HepG2 (cell line): ENCODE measurements at regions not wholly inside any gene's neighbourhood (a gene's known extent, or its start where the extent isn't known, plus 50 kb on each side); places are given as distances from the start of the nearest gene placed in this dataset.

Experiments
- ATAC-seq: fragments of 200-7000 bp; cut with Tn5 transposase; 3 replicates; pipeline ENCODE4 v1.9.1; 2020; ENCODE audit warnings: mild to moderate bottlenecking, moderate library complexity
- BruUV-seq: library from RNA; stranded (reverse); fragments of 400-500 nt; replicated peaks from 2 replicates; lab custom pipeline; 2021; lab: Mats Ljungman, UMichigan
- CTCF ChIA-PET: fragments of 300-600 bp; formaldehyde crosslinking; extraction: SDS; loops from one replicate; lab custom pipeline; 2021; ENCODE audit warnings: low total read pairs, inconsistent platforms, low intra/inter-chr PET ratio; lab: Yijun Ruan, JAX
- POLR2A ChIA-PET: fragments of 350-600 bp; sonication (Branson Sonifier 250); formaldehyde crosslinking; loops from one replicate; lab custom pipeline; 2020; ENCODE audit warnings: antibody characterized with exemption, inconsistent platforms; lab: Yijun Ruan, JAX
- DNase-seq: peaks from one replicate; pipeline ENCODE4 v3.0.0-alpha.2; 2015; ENCODE audit warnings: low spot score
- FAIRE-seq: peaks from 3 replicates; lab custom pipeline; 2011; peaks lifted over from hg19 to GRCh38; lab: Jason Lieb, UNC
- H2AFZ ChIP-seq: one replicate; pipeline ENCODE4 v1.6.1; 2011; ENCODE audit warnings: low read length, inconsistent platforms
- H3K27ac ChIP-seq: fragments of 300-600 bp; 3 replicates; pipeline ENCODE4 v1.8.0; 2011; ENCODE audit warnings: mixed run types, mild to moderate bottlenecking, mixed read lengths, low read length, inconsistent platforms; ENCODE audit not compliant: insufficient read depth; ENCODE audit errors: extremely low read length
- H3K27me3 ChIP-seq, 2 experiments: fragments of 200-600 bp in 1 of 2; 2 replicates in 1 of 2; 3 replicates in 1 of 2; pipeline versions ENCODE4 v1.6.0 to v1.8.0; 2011; ENCODE audit warnings: low read length in 2 of 2, mild to moderate bottlenecking in 2 of 2, moderate library complexity in 2 of 2, inconsistent platforms in 1 of 2; ENCODE audit not compliant: insufficient read depth in 2 of 2, control insufficient read depth in 1 of 2
- H3K36me3 ChIP-seq, 2 experiments: fragments of 200-600 bp in 1 of 2; replicated peaks in 1 of 2; 2 replicates in 1 of 2; 3 replicates in 1 of 2; pipeline versions ENCODE4 v1.5.1 to v1.8.0; 2011; ENCODE audit warnings: low read length in 2 of 2, inconsistent platforms in 1 of 2; ENCODE audit not compliant: insufficient read depth in 2 of 2, control insufficient read depth in 1 of 2
- H3K4me1 ChIP-seq: 2 replicates; pipeline ENCODE4 v1.5.1; 2012; ENCODE audit warnings: low read length, inconsistent platforms; ENCODE audit not compliant: insufficient read depth
- H3K4me2 ChIP-seq: 2 replicates; pipeline ENCODE4 v1.6.0; 2011; ENCODE audit warnings: low read depth, low read length, inconsistent platforms
- H3K4me3 ChIP-seq, 3 experiments: fragments of 200-600 bp in 1 of 3; sonication (generic), shearing (Covaris generic) in 1 of 3; replicated peaks in 1 of 3; 2 replicates each; pipeline ENCODE4 v1.5.1; 2011 to 2016; ENCODE audit warnings: low read length in 3 of 3, inconsistent platforms in 2 of 3, low read depth in 2 of 3, mild to moderate bottlenecking in 2 of 3, control low read depth in 1 of 3, mixed read lengths in 1 of 3; ENCODE audit not compliant: insufficient read depth in 1 of 3
- H3K79me2 ChIP-seq: one replicate; pipeline ENCODE4 v1.6.1; 2011; ENCODE audit warnings: low read length, inconsistent platforms; ENCODE audit not compliant: insufficient read depth
- H3K9ac ChIP-seq: 2 replicates; pipeline ENCODE4 v1.6.0; 2011; ENCODE audit warnings: mild to moderate bottlenecking, low read depth, low read length, inconsistent platforms; ENCODE audit not compliant: insufficient read depth
- H3K9me3 ChIP-seq: 2 replicates; pipeline ENCODE4 v1.5.1; 2012; ENCODE audit warnings: mild to moderate bottlenecking, low read length
- H4K20me1 ChIP-seq: 2 replicates; pipeline ENCODE4 v1.6.0; 2011; ENCODE audit warnings: inconsistent platforms, mild to moderate bottlenecking, low read length, moderate library complexity; ENCODE audit not compliant: insufficient read depth
- CREB1 ChIP-seq, 2 experiments: fragments of 450-650 bp in 1 of 2; IDR thresholded peaks; 2 replicates each; pipeline ENCODE4 v1.6.1; 2016 to 2017; ENCODE audit warnings: control low read depth in 1 of 2, mild to moderate bottlenecking in 1 of 2, missing compliant biosample characterization in 1 of 2, missing genetic modification characterization in 1 of 2
- GATAD2A ChIP-seq: IDR thresholded peaks from 2 replicates; pipeline ENCODE4 v1.6.1; 2016
- NR2F6 ChIP-seq, 2 experiments: IDR thresholded peaks; 2 replicates each; pipeline ENCODE4 v1.6.1; 2016; ENCODE audit warnings: antibody characterized with exemption in 1 of 2, mild to moderate bottlenecking in 1 of 2
- SATB2 ChIP-seq: sonication (generic); formaldehyde crosslinking; IDR thresholded peaks from 2 replicates; pipeline ENCODE4 v1.5.0; 2020; ENCODE audit warnings: missing genetic modification reagents
- SPEN ChIP-seq: sonication (generic); formaldehyde crosslinking; IDR thresholded peaks from 2 replicates; pipeline ENCODE4 v1.5.1; 2020; ENCODE audit warnings: low read depth, mild to moderate bottlenecking, missing genetic modification reagents
- ZNF230 ChIP-seq: sonication (generic); formaldehyde crosslinking; IDR thresholded peaks from 2 replicates; pipeline ENCODE4 v1.4.0; 2020; ENCODE audit warnings: mild to moderate bottlenecking, missing genetic modification reagents
- ZNF629 ChIP-seq: sonication (generic); formaldehyde crosslinking; conservative IDR thresholded peaks from 2 replicates; pipeline ENCODE4 v1.5.0; 2020; ENCODE audit warnings: missing genetic modification reagents
- ZNF7 ChIP-seq: IDR thresholded peaks from 2 replicates; pipeline ENCODE4 v1.6.1; 2016; ENCODE audit warnings: missing biosample characterization, missing genetic modification reagents
- ZSCAN20 ChIP-seq: sonication (generic); formaldehyde crosslinking; IDR thresholded peaks from 2 replicates; pipeline ENCODE4 v1.4.0; 2020; ENCODE audit warnings: missing genetic modification reagents, mild to moderate bottlenecking, borderline replicate concordance
- WGBS: methylation state at CpG from one replicate; pipeline ENCODE4 v1.1.6; 2017; ENCODE audit warnings: low lambda C conversion rate; 5-methylcytosine and 5-hydroxymethylcytosine counted together
- in situ Hi-C: cut with HindIII; loops from 2 replicates; pipeline ENCODE4 v1.10.0; 2017; ENCODE audit warnings: low pct_unique_long_range_greater_than_20kb; ENCODE audit not compliant: extremely low pct_ligation_motif_present
- intact Hi-C: fragments of 100-400 bp; cut with micrococcal nuclease; formaldehyde crosslinking; loops from one replicate; pipeline ENCODE4 v1.10.0; 2022; ENCODE audit not compliant: unreplicated experiment
- TF ChIP-seq, protein P1 (sequence below): IDR thresholded peaks from 2 replicates; pipeline ENCODE4 v1.6.1; 2016; ENCODE audit warnings: missing biosample characterization, missing genetic modification reagents, low read depth
- TF ChIP-seq, protein P2 (sequence below): sonication (generic); formaldehyde crosslinking; IDR thresholded peaks from 2 replicates; pipeline ENCODE4 v1.4.0; 2020; ENCODE audit warnings: missing genetic modification reagents, borderline replicate concordance
- TF ChIP-seq, protein P3 (sequence below), 2 experiments: fragments of 450-650 bp in 1 of 2; sonication (generic) in 1 of 2; formaldehyde crosslinking; IDR thresholded peaks; 2 replicates each; pipeline versions ENCODE4 v1.5.0 to v1.8.0; 2020 to 2022; ENCODE audit warnings: mild to moderate bottlenecking in 1 of 2, missing genetic modification reagents in 1 of 2
- TF ChIP-seq, protein P4 (sequence below): sonication (generic); formaldehyde crosslinking; IDR thresholded peaks from 2 replicates; pipeline ENCODE4 v1.4.0; 2020; ENCODE audit warnings: missing genetic modification reagents
- TF ChIP-seq, protein P5 (sequence below): sonication (generic); formaldehyde crosslinking; conservative IDR thresholded peaks from 2 replicates; pipeline ENCODE4 v1.8.0; 2022; ENCODE audit warnings: low read depth, missing genetic modification reagents

DNA sequence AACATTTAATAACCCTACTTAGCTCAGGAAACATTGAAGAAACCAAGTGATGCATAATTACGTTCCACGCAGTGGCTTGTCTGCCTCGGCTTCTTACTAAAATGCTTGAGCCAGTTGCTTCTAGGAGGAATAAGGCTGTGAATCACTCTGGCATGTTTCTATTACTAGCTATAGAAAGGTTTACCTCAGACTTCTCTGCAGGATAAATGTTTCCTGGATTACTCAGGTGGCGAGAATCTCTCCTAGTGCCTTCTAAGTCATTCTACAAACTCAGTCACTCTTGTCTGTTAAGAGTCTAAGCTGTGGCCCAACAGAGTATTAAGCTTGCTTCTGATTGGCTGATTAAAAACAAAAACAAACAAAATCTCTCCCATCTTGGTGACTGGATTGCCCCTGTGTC lies 92.0 kb upstream of the RALGPS2 start (continued):
- TF ChIP-seq ZSCAN20, result no peak
- TF ChIP-seq, protein P1, sequence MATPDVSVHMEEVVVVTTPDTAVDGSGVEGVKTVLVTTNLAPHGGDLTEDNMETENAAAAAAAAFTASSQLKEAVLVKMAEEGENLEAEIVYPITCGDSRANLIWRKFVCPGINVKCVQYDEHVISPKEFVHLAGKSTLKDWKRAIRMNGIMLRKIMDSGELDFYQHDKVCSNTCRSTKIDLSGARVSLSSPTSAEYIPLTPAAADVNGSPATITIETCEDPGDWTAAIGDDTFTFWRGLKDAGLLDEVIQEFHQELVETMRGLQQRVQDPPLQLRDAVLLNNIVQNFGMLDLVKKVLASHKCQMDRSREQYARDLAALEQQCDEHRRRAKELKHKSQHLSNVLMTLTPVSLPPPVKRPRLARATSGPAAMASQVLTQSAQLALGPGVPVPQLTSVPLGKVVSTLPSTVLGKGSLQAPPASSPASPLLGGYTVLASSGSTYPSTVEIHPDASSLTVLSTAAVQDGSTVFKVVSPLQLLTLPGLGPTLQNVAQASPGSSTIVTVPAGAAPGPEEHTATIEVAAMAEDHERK (CRISPR knock-in tag), result no peak
- TF ChIP-seq ZNF7 (CRISPR knock-in tag), result no peak
- no peak for TF ChIP-seq GATAD2A (CRISPR knock-in tag)
- TF ChIP-seq, protein P2, sequence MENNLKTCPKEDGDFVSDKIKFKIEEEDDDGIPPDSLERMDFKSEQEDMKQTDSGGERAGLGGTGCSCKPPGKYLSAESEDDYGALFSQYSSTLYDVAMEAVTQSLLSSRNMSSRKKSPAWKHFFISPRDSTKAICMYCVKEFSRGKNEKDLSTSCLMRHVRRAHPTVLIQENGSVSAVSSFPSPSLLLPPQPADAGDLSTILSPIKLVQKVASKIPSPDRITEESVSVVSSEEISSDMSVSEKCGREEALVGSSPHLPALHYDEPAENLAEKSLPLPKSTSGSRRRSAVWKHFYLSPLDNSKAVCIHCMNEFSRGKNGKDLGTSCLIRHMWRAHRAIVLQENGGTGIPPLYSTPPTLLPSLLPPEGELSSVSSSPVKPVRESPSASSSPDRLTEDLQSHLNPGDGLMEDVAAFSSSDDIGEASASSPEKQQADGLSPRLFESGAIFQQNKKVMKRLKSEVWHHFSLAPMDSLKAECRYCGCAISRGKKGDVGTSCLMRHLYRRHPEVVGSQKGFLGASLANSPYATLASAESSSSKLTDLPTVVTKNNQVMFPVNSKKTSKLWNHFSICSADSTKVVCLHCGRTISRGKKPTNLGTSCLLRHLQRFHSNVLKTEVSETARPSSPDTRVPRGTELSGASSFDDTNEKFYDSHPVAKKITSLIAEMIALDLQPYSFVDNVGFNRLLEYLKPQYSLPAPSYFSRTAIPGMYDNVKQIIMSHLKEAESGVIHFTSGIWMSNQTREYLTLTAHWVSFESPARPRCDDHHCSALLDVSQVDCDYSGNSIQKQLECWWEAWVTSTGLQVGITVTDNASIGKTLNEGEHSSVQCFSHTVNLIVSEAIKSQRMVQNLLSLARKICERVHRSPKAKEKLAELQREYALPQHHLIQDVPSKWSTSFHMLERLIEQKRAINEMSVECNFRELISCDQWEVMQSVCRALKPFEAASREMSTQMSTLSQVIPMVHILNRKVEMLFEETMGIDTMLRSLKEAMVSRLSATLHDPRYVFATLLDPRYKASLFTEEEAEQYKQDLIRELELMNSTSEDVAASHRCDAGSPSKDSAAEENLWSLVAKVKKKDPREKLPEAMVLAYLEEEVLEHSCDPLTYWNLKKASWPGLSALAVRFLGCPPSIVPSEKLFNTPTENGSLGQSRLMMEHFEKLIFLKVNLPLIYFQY, result no peak
- no peak for TF ChIP-seq SPEN (CRISPR knock-in tag)

DNA sequence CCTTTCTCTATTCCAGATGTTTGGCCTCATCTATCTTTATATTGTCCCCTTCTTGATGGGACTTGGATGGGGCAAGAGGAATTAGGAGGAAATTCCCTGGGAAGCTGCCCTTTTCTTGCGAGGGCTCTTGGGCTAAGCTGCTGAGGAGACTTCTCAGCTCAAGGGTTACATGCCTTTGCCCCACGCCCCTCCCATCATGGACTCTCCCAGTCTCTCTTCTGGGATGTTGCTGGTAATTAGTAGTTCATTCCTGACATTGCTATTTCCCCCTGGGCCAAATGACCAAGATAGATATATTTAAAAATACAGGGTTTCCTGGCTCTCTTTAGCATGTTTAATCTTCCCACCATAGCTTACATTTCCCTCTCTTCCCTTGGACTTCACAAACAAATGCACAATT lies 90.6 kb upstream of the RALGPS2 start:
- in situ Hi-C loops, result no loop called here
- no peak for ATAC-seq
- TF ChIP-seq ZNF230 (CRISPR knock-in tag), result no peak
- TF ChIP-seq, protein P3, sequence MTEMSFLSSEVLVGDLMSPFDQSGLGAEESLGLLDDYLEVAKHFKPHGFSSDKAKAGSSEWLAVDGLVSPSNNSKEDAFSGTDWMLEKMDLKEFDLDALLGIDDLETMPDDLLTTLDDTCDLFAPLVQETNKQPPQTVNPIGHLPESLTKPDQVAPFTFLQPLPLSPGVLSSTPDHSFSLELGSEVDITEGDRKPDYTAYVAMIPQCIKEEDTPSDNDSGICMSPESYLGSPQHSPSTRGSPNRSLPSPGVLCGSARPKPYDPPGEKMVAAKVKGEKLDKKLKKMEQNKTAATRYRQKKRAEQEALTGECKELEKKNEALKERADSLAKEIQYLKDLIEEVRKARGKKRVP (CRISPR knock-in tag; IDR thresholded peaks at IDR 0.05), result no peak
- TF ChIP-seq SATB2, result no peak
- TF ChIP-seq, protein P4, sequence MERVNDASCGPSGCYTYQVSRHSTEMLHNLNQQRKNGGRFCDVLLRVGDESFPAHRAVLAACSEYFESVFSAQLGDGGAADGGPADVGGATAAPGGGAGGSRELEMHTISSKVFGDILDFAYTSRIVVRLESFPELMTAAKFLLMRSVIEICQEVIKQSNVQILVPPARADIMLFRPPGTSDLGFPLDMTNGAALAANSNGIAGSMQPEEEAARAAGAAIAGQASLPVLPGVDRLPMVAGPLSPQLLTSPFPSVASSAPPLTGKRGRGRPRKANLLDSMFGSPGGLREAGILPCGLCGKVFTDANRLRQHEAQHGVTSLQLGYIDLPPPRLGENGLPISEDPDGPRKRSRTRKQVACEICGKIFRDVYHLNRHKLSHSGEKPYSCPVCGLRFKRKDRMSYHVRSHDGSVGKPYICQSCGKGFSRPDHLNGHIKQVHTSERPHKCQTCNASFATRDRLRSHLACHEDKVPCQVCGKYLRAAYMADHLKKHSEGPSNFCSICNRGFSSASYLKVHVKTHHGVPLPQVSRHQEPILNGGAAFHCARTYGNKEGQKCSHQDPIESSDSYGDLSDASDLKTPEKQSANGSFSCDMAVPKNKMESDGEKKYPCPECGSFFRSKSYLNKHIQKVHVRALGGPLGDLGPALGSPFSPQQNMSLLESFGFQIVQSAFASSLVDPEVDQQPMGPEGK (CRISPR knock-in tag), result no peak
- TF ChIP-seq, protein P5, sequence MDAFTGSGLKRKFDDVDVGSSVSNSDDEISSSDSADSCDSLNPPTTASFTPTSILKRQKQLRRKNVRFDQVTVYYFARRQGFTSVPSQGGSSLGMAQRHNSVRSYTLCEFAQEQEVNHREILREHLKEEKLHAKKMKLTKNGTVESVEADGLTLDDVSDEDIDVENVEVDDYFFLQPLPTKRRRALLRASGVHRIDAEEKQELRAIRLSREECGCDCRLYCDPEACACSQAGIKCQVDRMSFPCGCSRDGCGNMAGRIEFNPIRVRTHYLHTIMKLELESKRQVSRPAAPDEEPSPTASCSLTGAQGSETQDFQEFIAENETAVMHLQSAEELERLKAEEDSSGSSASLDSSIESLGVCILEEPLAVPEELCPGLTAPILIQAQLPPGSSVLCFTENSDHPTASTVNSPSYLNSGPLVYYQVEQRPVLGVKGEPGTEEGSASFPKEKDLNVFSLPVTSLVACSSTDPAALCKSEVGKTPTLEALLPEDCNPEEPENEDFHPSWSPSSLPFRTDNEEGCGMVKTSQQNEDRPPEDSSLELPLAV (CRISPR knock-in tag), result no peak
- TF ChIP-seq CREB1 (IDR thresholded peaks at IDR 0.05), result no peak
- TF ChIP-seq CREB1 (CRISPR knock-in tag; IDR thresholded peaks at IDR 0.05), result no peak
- no peak for TF ChIP-seq NR2F6 (IDR thresholded peaks at IDR 0.05)
- TF ChIP-seq NR2F6 (CRISPR knock-in tag; IDR thresholded peaks at IDR 0.05), result no peak
- no peak for TF ChIP-seq ZNF629 (CRISPR knock-in tag)

More for the DNA sequence above, 90.6 kb upstream of the RALGPS2 start:
- POLR2A ChIA-PET, result no interaction called here
- BruUV-seq, result no TSS peak
- CTCF ChIA-PET, result no interaction called here
- no peaks in the 10 kb centered on the region for H3K36me3 ChIP-seq
- H2AFZ ChIP-seq, result no peak overlapping the region
- no peaks in the 10 kb centered on the region for H3K9me3 ChIP-seq
- no peak overlapping the region for H3K4me3 ChIP-seq
- intact Hi-C loops, result no loop called here
- H3K9ac ChIP-seq, result no peak overlapping the region
- 31% methylated on average over 2 of the region's 2 CpGs for WGBS
- DNase-seq, result no peak
- FAIRE-seq, result no peak
- H3K4me2 ChIP-seq, result no peak overlapping the region
- H3K27ac ChIP-seq, result no peak overlapping the region
- H4K20me1 ChIP-seq, result no peaks in the 10 kb centered on the region
- peaks cover 18% of the 10 kb centered on the region for H3K4me1 ChIP-seq
- H3K79me2 ChIP-seq, result no peaks in the 10 kb centered on the region
- no peaks in the 10 kb centered on the region; a peak in 1 of 5 replicates for H3K27me3 ChIP-seq
